H1 (cell line): ENCODE measurements at regions not wholly inside any gene's neighbourhood (a gene's known extent, or its start where the extent isn't known, plus 50 kb on each side); places are given as distances from the start of the nearest gene placed in this dataset.

ENCODE experiments used
- CTCF ChIA-PET: fragments of 300-600 bp; sonication (Branson Sonifier 250); formaldehyde crosslinking; loops from one replicate; lab custom pipeline; 2021; ENCODE audit not compliant: partially characterized antibody; lab: Charles Lee
- POLR2A ChIA-PET: fragments of 300-600 bp; sonication (Branson Sonifier 250); formaldehyde crosslinking; loops from one replicate; lab custom pipeline; 2021; ENCODE audit warnings: inconsistent platforms; ENCODE audit not compliant: partially characterized antibody; lab: Charles Lee
- DNase-seq, 2 experiments: peaks; one replicate each; pipeline versions ENCODE4 v3.0.0 to v3.0.0-alpha.2; 2010 to 2022; ENCODE audit warnings: low spot score in 2 of 2, low read depth in 1 of 2, mixed read lengths in 1 of 2
- FAIRE-seq: peaks from 2 replicates; lab custom pipeline; 2011; peaks lifted over from hg19 to GRCh38; lab: Jason Lieb, UNC
- H2AFZ ChIP-seq: 2 replicates; pipeline ENCODE4 v1.8.1; 2012; ENCODE audit warnings: low read length, inconsistent platforms
- H2AK5ac ChIP-seq: 2 replicates; pipeline ENCODE4 v1.6.1; 2013; ENCODE audit warnings: low read depth, low read length
- H2BK120ac ChIP-seq: replicated peaks from 2 replicates; pipeline ENCODE3; 2013; ENCODE audit warnings: low read depth, low read length, inconsistent platforms
- H2BK12ac ChIP-seq: 2 replicates; pipeline ENCODE4 v1.6.1; 2013; ENCODE audit warnings: low read depth, low read length
- H2BK15ac ChIP-seq: 2 replicates; pipeline ENCODE4 v1.6.1; 2013; ENCODE audit warnings: low read length
- H2BK20ac ChIP-seq: 2 replicates; pipeline ENCODE4 v1.6.1; 2013; ENCODE audit warnings: low read length
- H2BK5ac ChIP-seq: 2 replicates; pipeline ENCODE4 v1.6.1; 2013; ENCODE audit warnings: low read depth, low read length
- H3K14ac ChIP-seq: 2 replicates; pipeline ENCODE4 v1.6.1; 2013; ENCODE audit warnings: inconsistent platforms; ENCODE audit not compliant: insufficient read length
- H3K18ac ChIP-seq: 2 replicates; pipeline ENCODE4 v1.6.1; 2013; ENCODE audit warnings: low read length; ENCODE audit errors: extremely low read depth
- H3K23ac ChIP-seq: 2 replicates; pipeline ENCODE4 v1.6.1; 2013; ENCODE audit warnings: inconsistent platforms; ENCODE audit not compliant: insufficient read length
- H3K23me2 ChIP-seq: 2 replicates; pipeline ENCODE4 v1.6.1; 2013; ENCODE audit warnings: low read depth, low read length
- H3K27ac ChIP-seq: 2 replicates; pipeline ENCODE4 v1.6.1; 2011; ENCODE audit warnings: low read depth, low read length, inconsistent platforms
- H3K27me3 ChIP-seq, 4 experiments: replicated peaks in 1 of 4; 1 replicate in 1 of 4; 2 replicates in 3 of 4; pipeline versions ENCODE4 v1.6.1 to v1.8.1; 2011 to 2013; ENCODE audit warnings: low read length in 3 of 4, mild to moderate bottlenecking in 3 of 4, inconsistent platforms in 2 of 4, mixed read lengths in 2 of 4, moderate library complexity in 1 of 4; ENCODE audit not compliant: control insufficient read depth in 3 of 4, insufficient read depth in 3 of 4; ENCODE audit errors: extremely low read depth in 1 of 4
- H3K36me3 ChIP-seq, 4 experiments: 2 replicates each; pipeline versions ENCODE4 v1.6.1 to v1.8.1; 2011 to 2013; ENCODE audit warnings: mild to moderate bottlenecking in 4 of 4, low read length in 3 of 4, moderate library complexity in 2 of 4, control low read depth in 1 of 4, inconsistent platforms in 1 of 4; ENCODE audit not compliant: insufficient read depth in 4 of 4, control insufficient read depth in 2 of 4
- H3K4ac ChIP-seq: replicated peaks from 2 replicates; pipeline ENCODE3; 2013; ENCODE audit warnings: low read length, low read depth, mixed read lengths, inconsistent platforms; ENCODE audit not compliant: insufficient read length
- H3K4me1 ChIP-seq, 4 experiments: replicated peaks in 1 of 4; 1 replicate in 1 of 4; 2 replicates in 3 of 4; pipeline versions ENCODE4 v1.6.1 to v1.8.1; 2011 to 2013; ENCODE audit warnings: low read length in 3 of 4, inconsistent platforms in 2 of 4, mixed read lengths in 1 of 4; ENCODE audit not compliant: insufficient read depth in 4 of 4, control insufficient read depth in 3 of 4
- H3K4me2 ChIP-seq, 2 experiments: 2 replicates each; pipeline versions ENCODE4 v1.6.1 to v1.8.1; 2011 to 2013; ENCODE audit warnings: low read depth in 2 of 2, low read length in 2 of 2, control low read depth in 1 of 2, inconsistent platforms in 1 of 2, mild to moderate bottlenecking in 1 of 2; ENCODE audit not compliant: insufficient read depth in 1 of 2
- H3K4me3 ChIP-seq, 4 experiments: fragments of 200-600, 300-600 bp in 1 of 4; sonication (generic), shearing (Covaris generic), sonication (Bioruptor Twin) in 1 of 4; 2 replicates each; pipeline versions ENCODE4 v1.5.1 to v1.8.1; 2011 to 2016; ENCODE audit warnings: low read length in 4 of 4, low read depth in 3 of 4, control low read depth in 2 of 4, inconsistent platforms in 2 of 4, mild to moderate bottlenecking in 2 of 4, mixed read lengths in 1 of 4, moderate library complexity in 1 of 4; ENCODE audit not compliant: insufficient read depth in 2 of 4; ENCODE audit errors: extremely low read depth in 1 of 4
- H3K56ac ChIP-seq: replicated peaks from 2 replicates; pipeline ENCODE3; 2013; ENCODE audit warnings: low read depth, mild to moderate bottlenecking, mixed read lengths, low read length, inconsistent platforms; ENCODE audit not compliant: insufficient read length
- H3K79me1 ChIP-seq: 2 replicates; pipeline ENCODE4 v1.6.1; 2013; ENCODE audit warnings: low read depth, low read length, control low read depth
- H3K79me2 ChIP-seq, 2 experiments: 2 replicates each; pipeline versions ENCODE4 v1.6.1 to v1.8.1; 2012 to 2013; ENCODE audit warnings: low read length in 2 of 2, mild to moderate bottlenecking in 2 of 2, inconsistent platforms in 1 of 2; ENCODE audit not compliant: insufficient read depth in 2 of 2, control insufficient read depth in 1 of 2
- H3K9ac ChIP-seq, 4 experiments: replicated peaks in 1 of 4; 1 replicate in 1 of 4; 2 replicates in 3 of 4; pipeline versions ENCODE4 v1.6.1 to v1.8.1; 2011 to 2013; ENCODE audit warnings: low read depth in 3 of 4, low read length in 3 of 4, control low read depth in 2 of 4, mild to moderate bottlenecking in 2 of 4, moderate library complexity in 2 of 4, inconsistent platforms in 1 of 4; ENCODE audit errors: extremely low read depth in 1 of 4
- H3K9me3 ChIP-seq, 2 experiments: 2 replicates each; pipeline versions ENCODE4 v1.6.1 to v1.8.1; 2012 to 2013; ENCODE audit warnings: mild to moderate bottlenecking in 2 of 2, moderate library complexity in 2 of 2, control low read depth in 1 of 2, inconsistent platforms in 1 of 2, low read depth in 1 of 2, low read length in 1 of 2, mixed read lengths in 1 of 2; ENCODE audit not compliant: insufficient read depth in 2 of 2
- H4K20me1 ChIP-seq, 2 experiments: replicated peaks in 1 of 2; 2 replicates each; pipeline versions ENCODE3 to v1.8.1; 2011 to 2013; ENCODE audit warnings: inconsistent platforms in 2 of 2, low read length in 2 of 2, mild to moderate bottlenecking in 1 of 2; ENCODE audit not compliant: insufficient read depth in 2 of 2, control insufficient read depth in 1 of 2
- H4K5ac ChIP-seq: 2 replicates; pipeline ENCODE4 v1.6.1; 2013; ENCODE audit warnings: low read length, low read depth, mixed read lengths, inconsistent platforms; ENCODE audit not compliant: insufficient read length
- H4K8ac ChIP-seq: 2 replicates; pipeline ENCODE4 v1.8.0; 2013; ENCODE audit warnings: mild to moderate bottlenecking, moderate library complexity, low read length, inconsistent platforms; ENCODE audit not compliant: insufficient read depth; ENCODE audit errors: extremely low read depth
- H4K91ac ChIP-seq: replicated peaks from 2 replicates; pipeline ENCODE3; 2013; ENCODE audit warnings: low read length, mixed read lengths, inconsistent platforms; ENCODE audit not compliant: insufficient read length
- CEBPB ChIP-seq: IDR thresholded peaks from 2 replicates; pipeline ENCODE4 v1.6.1; 2012; ENCODE audit warnings: low read depth, low read length
- HDAC2 ChIP-seq, 2 experiments: fragments of 300-600 bp in 1 of 2; sonication (generic) in 1 of 2; IDR thresholded peaks; 2 replicates each; pipeline ENCODE4 v1.6.1; 2011 to 2012; ENCODE audit warnings: low read depth in 2 of 2, low read length in 2 of 2, mild to moderate bottlenecking in 2 of 2, moderate library complexity in 2 of 2, borderline replicate concordance in 1 of 2, inconsistent platforms in 1 of 2
- KDM5A ChIP-seq: fragments of 200-600 bp; IDR thresholded peaks from 2 replicates; pipeline ENCODE4 v1.7.1; 2012; ENCODE audit warnings: mild to moderate bottlenecking, low read length, inconsistent platforms, mixed read lengths
- RAD21 ChIP-seq, 2 experiments: IDR thresholded peaks in 1 of 2; conservative IDR thresholded peaks in 1 of 2; 2 replicates each; pipeline ENCODE4 v1.6.1; 2011; ENCODE audit warnings: low read depth in 2 of 2, low read length in 2 of 2, improper control_type of control experiment in 1 of 2, inconsistent platforms in 1 of 2, mild to moderate bottlenecking in 1 of 2, moderate library complexity in 1 of 2
- TBP ChIP-seq: IDR thresholded peaks from 2 replicates; pipeline ENCODE4 v1.6.1; 2011; ENCODE audit warnings: low read depth, low read length, improper control_type of control experiment
- TCF12 ChIP-seq: IDR thresholded peaks from 2 replicates; pipeline ENCODE4 v1.6.1; 2011; ENCODE audit warnings: low read depth, mild to moderate bottlenecking, low read length
- ZNF274 ChIP-seq: IDR thresholded peaks from 2 replicates; pipeline ENCODE4 v1.7.0; 2012; ENCODE audit warnings: low read length, borderline replicate concordance; ENCODE audit errors: extremely low read depth
- WGBS, 2 experiments: shearing (Covaris generic) in 1 of 2; methylation state at CpG; one replicate each; pipeline versions ENCODE4 v1.1.6 to v1.1.7; 2013 to 2015; ENCODE audit warnings: low lambda C conversion rate in 2 of 2, mixed read lengths in 2 of 2, inconsistent platforms in 1 of 2, low coverage in 1 of 2, missing lambda C conversion rate in 1 of 2; ENCODE audit not compliant: insufficient replicate concordance in 2 of 2, insufficient coverage in 1 of 2, insufficient read length in 1 of 2; ENCODE audit errors: extremely low coverage in 1 of 2, missing lambda C conversion rate in 1 of 2; 5-methylcytosine and 5-hydroxymethylcytosine counted together

GRCh38 chr14:83312511-83312910 lies 1778.9 kb upstream of the SEL1L start:
- no peak overlapping the region for H3K4me3 ChIP-seq
- no peak overlapping the region for H2BK5ac ChIP-seq
- H3K18ac ChIP-seq: no peak overlapping the region
- no peak overlapping the region for H2AK5ac ChIP-seq
- H3K36me3 ChIP-seq: no peaks in the 10 kb centered on the region
- no peaks in the 10 kb centered on the region for H3K23me2 ChIP-seq
- no peak overlapping the region for H2BK15ac ChIP-seq
- no peaks in the 10 kb centered on the region for H3K27me3 ChIP-seq
- WGBS, 2 experiments: 90% methylated on average over 2 of the region's 2 CpGs; no CpG with 5 or more reads in 1 of the 2 experiments
- H3K56ac ChIP-seq: no peak overlapping the region
- ChIA-PET POLR2A (no interaction called here), CTCF (interaction anchor here (1.5 kb wide), 1 partner anchor 12 kb away, joined by 6 read pairs; no protein-coding TSS in a partner anchor)
- H4K8ac ChIP-seq: no peak overlapping the region
- no peaks in the 10 kb centered on the region for H3K4me1 ChIP-seq
- no peaks in the 10 kb centered on the region for H3K79me2 ChIP-seq
- H3K23ac ChIP-seq: no peak overlapping the region
- no peak overlapping the region for H3K27ac ChIP-seq
- H4K5ac ChIP-seq: no peak overlapping the region
- H3K4ac ChIP-seq: no peak overlapping the region
- no peaks in the 10 kb centered on the region for H3K79me1 ChIP-seq
- H3K4me2 ChIP-seq: no peak overlapping the region
- no peak overlapping the region for H2BK120ac ChIP-seq
- no peak overlapping the region for H2AFZ ChIP-seq
- FAIRE-seq (no peak), DNase-seq (no peak)
- no peak overlapping the region for H4K91ac ChIP-seq
- H2BK12ac ChIP-seq: no peak overlapping the region
- H2BK20ac ChIP-seq: no peak overlapping the region
- H4K20me1 ChIP-seq: no peaks in the 10 kb centered on the region
- TF ChIP-seq KDM5A (no peak), CEBPB (no peak), RAD21 (IDR thresholded peaks at IDR 0.05 in 1 of 2, conservative IDR thresholded peaks at IDR 0.05 in 1 of 2; ENCODE audit: low read depth in 2 of 2, low read length in 2 of 2) (no peak), HDAC2 (IDR thresholded peaks at IDR 0.05; ENCODE audit: borderline replicate concordance in 1 of 2, low read depth in 2 of 2, low read length in 2 of 2) (no peak), ZNF274 (no peak), TBP (no peak), TCF12 (no peak)
- no peak overlapping the region for H3K9ac ChIP-seq
- no peak overlapping the region for H3K14ac ChIP-seq
- no peaks in the 10 kb centered on the region for H3K9me3 ChIP-seq
